ENCODE measurements at regions not wholly inside any gene's neighbourhood (a gene's known extent, or its start where the extent isn't known, plus 50 kb on each side); places are given as distances from the start of the nearest gene placed in this dataset.

GRCh38 chr2:14923820-14924580, 291.5 kb downstream of the LRATD1 start:
- DNase-seq = no peak

GRCh38 chr2:14925471-14925870, 293.0 kb downstream of the LRATD1 start:
- no peak for DNase-seq

DNA sequence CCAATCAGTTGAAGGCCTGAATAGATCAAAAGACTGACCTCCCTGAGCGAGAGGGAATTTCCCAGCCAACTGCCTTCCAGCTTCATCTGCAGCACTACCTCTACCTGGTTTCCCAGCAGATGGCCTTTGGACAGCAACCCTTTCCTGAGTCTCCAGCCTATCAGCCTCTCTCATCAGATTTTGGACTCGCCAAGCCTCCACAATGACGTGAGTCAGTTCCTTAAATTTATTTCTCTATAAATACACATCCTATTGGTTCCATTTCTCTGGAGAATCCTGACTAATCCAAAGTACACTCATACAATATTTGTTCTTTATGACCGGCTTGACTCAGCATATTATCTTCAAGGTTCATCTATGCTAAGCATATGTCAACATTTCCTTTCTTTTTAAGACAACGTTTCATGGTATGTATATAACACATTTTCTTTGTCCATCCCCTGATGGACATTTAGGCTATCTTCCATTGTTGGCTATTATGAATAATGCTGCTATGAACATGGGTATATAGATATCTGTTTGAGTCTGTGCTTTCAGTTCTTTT, 294.6 kb downstream of the LRATD1 start:
- no peak for DNase-seq

DNA sequence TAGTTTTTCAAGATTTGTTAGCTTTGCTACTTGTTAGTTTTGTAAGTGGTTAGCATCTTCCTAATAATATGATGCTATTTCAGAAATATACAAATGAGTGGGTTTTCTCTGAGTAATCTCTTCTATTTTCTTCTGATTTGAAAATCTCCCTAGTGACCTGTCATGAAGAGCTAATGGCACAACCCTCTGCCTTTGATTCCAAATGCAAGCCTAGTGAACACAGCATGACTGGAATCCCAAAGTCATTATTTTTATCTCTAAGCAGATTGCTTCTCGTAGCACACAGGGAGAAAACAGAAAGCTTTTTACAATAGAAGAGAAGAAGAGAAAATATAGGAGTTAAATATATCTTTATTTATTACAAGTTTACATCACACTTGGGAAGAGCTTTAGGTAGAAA, 295.5 kb downstream of the LRATD1 start:
- no peak for DNase-seq

- no peak for DNase-seq
These were observed 297.9 kb downstream of the LRATD1 start for GRCh38 chr2:14930441-14930840.

- DNase-seq = no peak
These were observed 299.8 kb downstream of the LRATD1 start for GRCh38 chr2:14932285-14932684.

DNA sequence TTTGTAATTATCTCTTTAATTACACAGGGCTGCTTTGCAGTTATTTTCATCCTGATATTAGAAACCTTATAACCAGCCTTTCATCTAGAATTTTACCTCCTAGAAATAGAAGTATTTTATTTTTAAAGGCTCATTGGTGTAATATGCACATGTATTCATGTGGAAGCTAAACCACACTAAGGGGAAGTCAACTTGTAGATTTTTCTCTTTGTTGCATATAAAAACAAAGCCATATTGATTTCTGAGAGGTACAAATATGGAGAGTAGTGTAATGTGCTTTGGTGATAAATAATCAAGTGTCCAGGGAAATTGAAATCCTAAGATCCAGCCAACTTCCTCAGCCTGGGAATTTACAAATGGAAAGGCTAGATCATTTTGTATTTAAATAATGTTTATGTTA, 301.2 kb downstream of the LRATD1 start:
- no peak for DNase-seq

- no peak for DNase-seq
These were observed 303.9 kb downstream of the LRATD1 start for GRCh38 chr2:14936426-14936825.

- no peak for DNase-seq
These were observed 304.8 kb downstream of the LRATD1 start for GRCh38 chr2:14937336-14937735.

DNA sequence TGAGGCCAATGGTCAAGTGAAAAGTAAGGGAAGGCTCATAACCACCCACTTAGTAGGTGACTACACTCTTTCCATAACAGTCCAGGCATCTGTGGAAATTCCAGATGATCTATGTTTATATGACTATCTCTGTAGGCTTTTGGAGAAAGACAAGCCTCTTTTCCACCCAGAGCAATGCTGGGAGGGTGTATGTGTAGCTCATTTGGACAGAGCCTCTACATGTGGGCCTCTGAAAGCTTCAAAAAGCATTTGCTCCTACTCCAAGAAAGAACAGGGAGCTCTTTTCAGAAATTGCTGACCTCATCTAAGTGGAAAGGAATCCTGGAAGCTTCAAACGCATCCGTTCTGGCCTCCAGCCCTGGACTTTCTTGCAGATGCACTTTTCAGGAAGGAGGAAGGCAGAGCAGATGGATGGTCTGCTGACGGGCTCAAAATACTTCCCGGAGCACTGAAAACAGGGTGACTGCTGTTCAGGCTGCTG, 308.7 kb downstream of the LRATD1 start:
- DNase-seq = no peak

DNA sequence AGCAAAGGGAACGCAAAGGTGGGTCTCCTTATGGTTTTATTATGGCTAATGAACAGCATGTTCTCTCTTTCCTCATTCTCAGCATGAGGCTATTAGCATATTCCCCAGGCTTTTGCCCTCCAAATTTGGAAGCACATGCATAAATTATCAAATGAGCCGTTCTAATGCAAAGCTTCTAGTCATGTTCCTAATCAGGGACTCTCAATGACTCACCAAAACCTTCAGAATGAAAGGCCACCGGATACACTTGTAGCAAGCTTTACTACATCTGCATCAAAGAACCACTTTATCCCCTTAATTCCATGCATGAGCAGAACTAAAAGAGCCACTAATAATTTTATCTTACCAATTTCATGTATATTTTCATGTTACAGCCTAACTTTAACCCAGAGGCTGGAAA, 310.5 kb downstream of the LRATD1 start:
- DNase-seq = no peak

- no peak for DNase-seq
These were observed 312.2 kb downstream of the LRATD1 start for GRCh38 chr2:14944562-14945346.

GRCh38 chr2:14951569-14952285, 319.2 kb downstream of the LRATD1 start:
- DNase-seq = no peak

- DNase-seq = no peak
These were observed 320.0 kb downstream of the LRATD1 start for GRCh38 chr2:14952400-14952963.

GRCh38 chr2:14960686-14961324, 328.3 kb downstream of the LRATD1 start:
- DNase-seq = no peak

DNA sequence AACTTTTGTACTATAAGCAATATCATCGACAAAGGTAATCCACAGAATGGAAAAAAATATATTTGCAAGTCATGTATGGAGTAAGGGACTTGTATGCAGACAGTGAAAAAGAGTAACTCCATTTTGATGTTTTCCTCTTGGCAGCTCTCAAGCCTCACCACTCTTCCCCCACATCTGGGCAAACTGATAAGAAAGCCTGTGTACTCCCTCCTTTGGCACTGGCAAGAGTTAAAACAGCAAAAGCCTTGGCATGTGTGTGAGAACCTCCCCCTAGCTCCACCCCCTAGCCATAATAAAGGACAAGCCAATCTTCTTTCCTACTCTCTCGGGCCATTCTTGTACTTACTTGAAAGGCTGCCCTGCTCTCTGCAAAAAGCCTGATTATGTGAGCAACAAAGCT, 335.2 kb downstream of the LRATD1 start:
- no peak for DNase-seq

DNA sequence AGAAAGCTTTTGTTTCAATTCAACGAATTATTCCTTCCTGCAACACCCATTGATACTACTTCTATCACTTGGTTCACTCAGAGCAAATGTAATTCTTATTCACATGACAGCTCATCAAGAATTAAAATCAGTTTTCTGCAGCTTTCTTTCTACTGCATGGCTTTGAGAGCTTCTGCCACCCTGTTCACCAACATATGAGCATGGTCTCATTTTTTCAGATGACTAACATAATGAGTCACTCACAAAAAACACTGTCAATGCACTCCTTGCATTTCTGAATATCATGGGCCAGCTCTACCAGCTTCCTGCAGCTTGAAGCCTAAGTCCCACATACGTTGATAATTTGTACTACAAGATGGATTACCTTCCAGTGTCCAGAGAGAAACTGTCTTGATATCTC, 342.9 kb downstream of the LRATD1 start:
- no peak for DNase-seq

- DNase-seq = no peak
These were observed 344.5 kb downstream of the LRATD1 start for GRCh38 chr2:14977021-14977420.

DNA sequence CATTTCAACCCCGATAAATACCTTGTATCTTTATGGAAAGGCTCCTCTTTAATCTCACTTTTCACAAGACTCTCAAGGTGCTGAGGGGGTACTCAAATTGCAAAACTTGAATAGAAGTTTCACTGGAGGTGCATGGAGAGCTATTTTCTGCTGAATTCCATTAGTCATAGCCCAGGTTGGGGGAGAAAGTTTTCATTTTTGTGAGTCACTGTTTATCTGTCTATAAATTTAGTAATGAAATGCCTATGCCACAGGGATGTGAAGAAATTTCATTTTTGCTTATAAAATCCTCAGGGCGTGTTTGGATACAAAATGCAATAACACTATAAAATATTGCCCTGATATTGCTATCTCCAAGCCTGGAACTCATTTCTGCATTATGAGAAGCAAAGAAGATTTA, 346.3 kb downstream of the LRATD1 start:
- no peak for DNase-seq

GRCh38 chr2:14982790-14983189, 350.3 kb downstream of the LRATD1 start:
- no peak for DNase-seq

- no peak for DNase-seq
These were observed 356.1 kb downstream of the LRATD1 start for GRCh38 chr2:14988600-14988999.

- no peak for DNase-seq
These were observed 359.2 kb downstream of the LRATD1 start for GRCh38 chr2:14991723-14992122.
